HAP-1 (cell line): ENCODE measurements at regions not wholly inside any gene's neighbourhood (a gene's known extent, or its start where the extent isn't known, plus 50 kb on each side); places are given as distances from the start of the nearest gene placed in this dataset.

Experiments used
- DNase-seq, 2 experiments: peaks; one replicate each; pipeline ENCODE4 v3.0.0-alpha.2; 2016 to 2020; ENCODE audit warnings: low spot score in 2 of 2
- H3K27me3 ChIP-seq: fragments of 250-450 bp; sonication (Bioruptor Pico); 2 replicates; pipeline ENCODE4 v1.5.1; 2020; ENCODE audit warnings: low read depth, mild to moderate bottlenecking, moderate library complexity
- H3K36me3 ChIP-seq: fragments of 250-450 bp; sonication (Bioruptor Pico); replicated peaks from 2 replicates; pipeline ENCODE4 v1.5.1; 2020; ENCODE audit warnings: mild to moderate bottlenecking
- H3K4me1 ChIP-seq: fragments of 250-450 bp; sonication (Bioruptor Pico); 2 replicates; pipeline ENCODE4 v1.5.1; 2020; ENCODE audit warnings: mild to moderate bottlenecking
- H3K4me3 ChIP-seq: fragments of 250-450 bp; sonication (Bioruptor Pico); 2 replicates; pipeline ENCODE4 v1.5.1; 2020; ENCODE audit warnings: mild to moderate bottlenecking, moderate library complexity
- H3K9me3 ChIP-seq: fragments of 250-450 bp; sonication (Bioruptor Pico); 2 replicates; pipeline ENCODE4 v1.5.1; 2020; ENCODE audit warnings: mild to moderate bottlenecking, moderate library complexity
- in situ Hi-C: fragments of 300-500 bp; cut with MboI; formaldehyde crosslinking; loops from 3 replicates; pipeline ENCODE4 v1.14.3; 2020; ENCODE audit warnings: low sequenced_read_pairs, inconsistent platforms, mixed read lengths

GRCh38 chr4:110945600-110945999 lies 322.7 kb upstream of the PITX2 start:
- H3K36me3 ChIP-seq: no peaks in the 10 kb centered on the region
- no peaks in the 10 kb centered on the region for H3K4me1 ChIP-seq
- in situ Hi-C loops: no loop called here
- DNase-seq: no peak
- H3K27me3 ChIP-seq: no peaks in the 10 kb centered on the region
- no peaks in the 10 kb centered on the region for H3K9me3 ChIP-seq
- no peak overlapping the region for H3K4me3 ChIP-seq

GRCh38 chr4:110949542-110949941 lies 326.7 kb upstream of the PITX2 start:
- no peaks in the 10 kb centered on the region for H3K27me3 ChIP-seq
- no peaks in the 10 kb centered on the region for H3K9me3 ChIP-seq
- DNase-seq: no peak
- H3K4me3 ChIP-seq: no peak overlapping the region
- no peaks in the 10 kb centered on the region for H3K4me1 ChIP-seq
- in situ Hi-C loops: no loop called here
- H3K36me3 ChIP-seq: no peaks in the 10 kb centered on the region

- Histone ChIP-seq H3K4me1 (no peaks in the 10 kb centered on the region), H3K4me3 (no peak overlapping the region), H3K36me3 (no peaks in the 10 kb centered on the region), H3K9me3 (no peaks in the 10 kb centered on the region), H3K27me3 (no peaks in the 10 kb centered on the region)
- no peak for DNase-seq
- in situ Hi-C loops: no loop called here
These were observed 327.9 kb upstream of the PITX2 start for GRCh38 chr4:110950731-110951130.

GRCh38 chr4:110953191-110953590 lies 330.3 kb upstream of the PITX2 start:
- no peaks in the 10 kb centered on the region for H3K4me1 ChIP-seq
- no peaks in the 10 kb centered on the region for H3K9me3 ChIP-seq
- in situ Hi-C loops: no loop called here
- no peaks in the 10 kb centered on the region for H3K27me3 ChIP-seq
- no peak for DNase-seq
- H3K4me3 ChIP-seq: no peak overlapping the region
- no peaks in the 10 kb centered on the region for H3K36me3 ChIP-seq

GRCh38 chr4:110953898-110954297 lies 331.0 kb upstream of the PITX2 start:
- in situ Hi-C loops: no loop called here
- peaks cover 3% of the 10 kb centered on the region for H3K4me1 ChIP-seq
- no peak for DNase-seq
- no peaks in the 10 kb centered on the region for H3K9me3 ChIP-seq
- H3K4me3 ChIP-seq: no peak overlapping the region
- H3K27me3 ChIP-seq: no peaks in the 10 kb centered on the region
- H3K36me3 ChIP-seq: no peaks in the 10 kb centered on the region

GRCh38 chr4:110955748-110956147 lies 332.9 kb upstream of the PITX2 start:
- Histone ChIP-seq H3K4me3 (no peak overlapping the region), H3K9me3 (no peaks in the 10 kb centered on the region), H3K4me1 (peaks cover 9% of the 10 kb centered on the region), H3K27me3 (no peaks in the 10 kb centered on the region), H3K36me3 (no peaks in the 10 kb centered on the region)
- no peak for DNase-seq
- in situ Hi-C loops: no loop called here

- Histone ChIP-seq H3K9me3 (no peaks in the 10 kb centered on the region), H3K27me3 (no peaks in the 10 kb centered on the region), H3K4me3 (no peak overlapping the region), H3K36me3 (no peaks in the 10 kb centered on the region), H3K4me1 (peaks cover 9% of the 10 kb centered on the region)
- in situ Hi-C loops: no loop called here
- DNase-seq: peak in 1 of 2 experiments; percentile 44
These were observed 336.3 kb upstream of the PITX2 start for GRCh38 chr4:110959041-110959643.

- H3K9me3 ChIP-seq: no peaks in the 10 kb centered on the region
- no peaks in the 10 kb centered on the region for H3K36me3 ChIP-seq
- peak in 1 of 2 experiments; percentile 5 for DNase-seq
- no peaks in the 10 kb centered on the region for H3K27me3 ChIP-seq
- H3K4me3 ChIP-seq: no peak overlapping the region
- in situ Hi-C loops: loop anchor here (10.0 kb wide), 1 partner anchor 326 kb away; no protein-coding TSS in a partner anchor
- H3K4me1 ChIP-seq: peaks cover 9% of the 10 kb centered on the region
These were observed 338.2 kb upstream of the PITX2 start for GRCh38 chr4:110961066-110961465.

GRCh38 chr4:110962616-110963015 lies 339.7 kb upstream of the PITX2 start:
- in situ Hi-C loops: loop anchor here (10.0 kb wide), 1 partner anchor 328 kb away; no protein-coding TSS in a partner anchor
- Histone ChIP-seq H3K4me1 (peaks cover 9% of the 10 kb centered on the region), H3K27me3 (no peaks in the 10 kb centered on the region), H3K9me3 (no peaks in the 10 kb centered on the region), H3K4me3 (no peak overlapping the region), H3K36me3 (no peaks in the 10 kb centered on the region)
- no peak for DNase-seq

- H3K9me3 ChIP-seq: no peaks in the 10 kb centered on the region
- H3K4me3 ChIP-seq: no peak overlapping the region
- H3K4me1 ChIP-seq: peaks cover 8% of the 10 kb centered on the region
- in situ Hi-C loops: loop anchor here (10.0 kb wide), 1 partner anchor 329 kb away; no protein-coding TSS in a partner anchor
- no peaks in the 10 kb centered on the region for H3K27me3 ChIP-seq
- no peaks in the 10 kb centered on the region for H3K36me3 ChIP-seq
- DNase-seq: no peak
These were observed 340.9 kb upstream of the PITX2 start for GRCh38 chr4:110963662-110964280.

GRCh38 chr4:110967936-110968335 lies 345.1 kb upstream of the PITX2 start:
- no peaks in the 10 kb centered on the region for H3K4me1 ChIP-seq
- in situ Hi-C loops: loop anchor here (10.0 kb wide), 1 partner anchor 333 kb away; no protein-coding TSS in a partner anchor
- no peak for DNase-seq
- no peaks in the 10 kb centered on the region for H3K27me3 ChIP-seq
- H3K36me3 ChIP-seq: no peaks in the 10 kb centered on the region
- H3K4me3 ChIP-seq: no peak overlapping the region
- no peaks in the 10 kb centered on the region for H3K9me3 ChIP-seq

GRCh38 chr4:110970642-110971041 lies 347.8 kb upstream of the PITX2 start:
- Histone ChIP-seq H3K36me3 (no peaks in the 10 kb centered on the region), H3K9me3 (no peaks in the 10 kb centered on the region), H3K4me3 (no peak overlapping the region), H3K4me1 (no peaks in the 10 kb centered on the region), H3K27me3 (no peaks in the 10 kb centered on the region)
- DNase-seq: peak; percentile 63 to 81
- in situ Hi-C loops: no loop called here

- Histone ChIP-seq H3K36me3 (no peaks in the 10 kb centered on the region), H3K9me3 (no peaks in the 10 kb centered on the region), H3K27me3 (no peaks in the 10 kb centered on the region), H3K4me1 (no peaks in the 10 kb centered on the region), H3K4me3 (no peak overlapping the region)
- no peak for DNase-seq
- in situ Hi-C loops: no loop called here
These were observed 352.5 kb upstream of the PITX2 start for GRCh38 chr4:110975338-110975737.

- Histone ChIP-seq H3K36me3 (no peaks in the 10 kb centered on the region), H3K9me3 (no peaks in the 10 kb centered on the region), H3K4me1 (no peaks in the 10 kb centered on the region), H3K27me3 (no peaks in the 10 kb centered on the region), H3K4me3 (no peak overlapping the region)
- in situ Hi-C loops: no loop called here
- no peak for DNase-seq
These were observed 354.7 kb upstream of the PITX2 start for GRCh38 chr4:110977554-110977953.
